RWPE1 (cell line): ENCODE measurements at regions not wholly inside any gene's neighbourhood (a gene's known extent, or its start where the extent isn't known, plus 50 kb on each side); places are given as distances from the start of the nearest gene placed in this dataset.
"Not testable (repeated sequence)": the region's sequence is repeated elsewhere in the genome, so short reads cannot be mapped to it uniquely, and the experiment has no call there.

ENCODE experiments used
- CTCF ChIA-PET: fragments of 350-600 bp; sonication (Branson Sonifier 250); formaldehyde crosslinking; extraction: SDS; loops from one replicate; lab custom pipeline; 2021; lab: Yijun Ruan, JAX
- POLR2A ChIA-PET: fragments of 400-600 bp; formaldehyde crosslinking; extraction: SDS; loops from one replicate; lab custom pipeline; 2020; ENCODE audit warnings: antibody characterized with exemption; ENCODE audit not compliant: low non-redundant PET; lab: Yijun Ruan, JAX
- DNase-seq: peaks from one replicate; pipeline ENCODE4 v3.0.0; 2012; ENCODE audit warnings: low spot score
- H3K27ac ChIP-seq: fragments of 450-650 bp; 2 replicates; pipeline ENCODE4 v1.5.1; 2017
- CTCF ChIP-seq: fragments of 450-650 bp; conservative IDR thresholded peaks from 2 replicates; pipeline ENCODE4 v1.5.1; 2017; ENCODE audit warnings: low read depth, mild to moderate bottlenecking

- no peak overlapping the region for H3K27ac ChIP-seq
- DNase-seq, result no peak
- no peak for TF ChIP-seq CTCF
- POLR2A ChIA-PET, result no interaction called here
- CTCF ChIA-PET, result no interaction called here
These were observed 81.4 kb upstream of the CPEB2 start for GRCh38 chr4:14920759-14921320.

GRCh38 chr4:14921781-14922180 lies 80.5 kb upstream of the CPEB2 start:
- DNase-seq, POLR2A ChIA-PET, H3K27ac ChIP-seq, CTCF ChIA-PET: not testable (repeated sequence)

- H3K27ac ChIP-seq, result no peak overlapping the region
- DNase-seq, result no peak
- no peak for TF ChIP-seq CTCF
- ChIA-PET POLR2A (no interaction called here), CTCF (no interaction called here)
These were observed 78.0 kb upstream of the CPEB2 start for GRCh38 chr4:14924076-14924811.

- no peak for DNase-seq
- H3K27ac ChIP-seq, result no peak overlapping the region
- TF ChIP-seq CTCF, result no peak
- ChIA-PET POLR2A (no interaction called here), CTCF (no interaction called here)
These were observed 77.4 kb upstream of the CPEB2 start for GRCh38 chr4:14924812-14925344.

- no peak overlapping the region for H3K27ac ChIP-seq
- ChIA-PET POLR2A (no interaction called here), CTCF (no interaction called here)
- no peak for TF ChIP-seq CTCF
- no peak for DNase-seq
These were observed 76.8 kb upstream of the CPEB2 start for GRCh38 chr4:14925471-14925870.

- DNase-seq, result no peak
- ChIA-PET POLR2A (no interaction called here), CTCF (no interaction called here)
- H3K27ac ChIP-seq, result no peak overlapping the region
- TF ChIP-seq CTCF, result no peak
These were observed 75.9 kb upstream of the CPEB2 start for GRCh38 chr4:14926368-14926767.

GRCh38 chr4:14928035-14928434 lies 74.2 kb upstream of the CPEB2 start:
- DNase-seq, result no peak
- TF ChIP-seq CTCF, result no peak
- CTCF ChIA-PET, result no interaction called here
- POLR2A ChIA-PET, result no interaction called here
- no peak overlapping the region for H3K27ac ChIP-seq
